SH-SY5Y (cell line): ENCODE measurements at regions not wholly inside any gene's neighbourhood (a gene's known extent, or its start where the extent isn't known, plus 50 kb on each side); places are given as distances from the start of the nearest gene placed in this dataset.

Source experiments
- GATA2 ChIP-seq: IDR thresholded peaks from 2 replicates; pipeline ENCODE4 v1.6.1; 2011; ENCODE audit warnings: mild to moderate bottlenecking, low read depth, low read length
- GATA3 ChIP-seq: IDR thresholded peaks from 2 replicates; pipeline ENCODE4 v1.6.1; 2011; ENCODE audit warnings: low read depth, mild to moderate bottlenecking, low read length, moderate library complexity

- TF ChIP-seq GATA2 = no peak
- TF ChIP-seq GATA3 = no peak
These were observed 80.0 kb downstream of the TMEM215 start for GRCh38 chr9:32863291-32863690.
